OCI-LY1 (cell line): ENCODE measurements at regions not wholly inside any gene's neighbourhood (a gene's known extent, or its start where the extent isn't known, plus 50 kb on each side); places are given as distances from the start of the nearest gene placed in this dataset.

Source experiments
- H2AFZ ChIP-seq: fragments of 200-600 bp; sonication (generic), shearing (Covaris generic); 2 replicates; pipeline ENCODE4 v1.6.0; 2014; ENCODE audit warnings: antibody characterized with exemption, mild to moderate bottlenecking, low read length
- H3F3A ChIP-seq: fragments of 200-600 bp; sonication (generic), shearing (Covaris generic); 2 replicates; pipeline ENCODE4 v1.6.0; 2014; ENCODE audit warnings: mild to moderate bottlenecking, antibody characterized with exemption, low read length, moderate library complexity; ENCODE audit not compliant: insufficient read depth
- H3K27ac ChIP-seq: fragments of 200-600 bp; sonication (generic); 2 replicates; pipeline ENCODE4 v1.5.1; 2014; ENCODE audit warnings: low read length, mixed run types, mild to moderate bottlenecking, low read depth; ENCODE audit not compliant: poor library complexity, severe bottlenecking
- H3K27me3 ChIP-seq: fragments of 200-600 bp; sonication (generic); 2 replicates; pipeline ENCODE4 v1.6.0; 2014; ENCODE audit warnings: antibody characterized with exemption, mild to moderate bottlenecking, low read length, moderate library complexity; ENCODE audit not compliant: insufficient read depth
- H3K36me3 ChIP-seq: fragments of 200-600 bp; sonication (generic); 2 replicates; pipeline ENCODE4 v1.6.1; 2014; ENCODE audit warnings: mild to moderate bottlenecking, antibody characterized with exemption, low read length, moderate library complexity, mixed read lengths; ENCODE audit not compliant: insufficient read depth
- H3K4me1 ChIP-seq: fragments of 200-600 bp; sonication (generic); 2 replicates; pipeline ENCODE4 v1.5.1; 2014; ENCODE audit warnings: mild to moderate bottlenecking, low read length, moderate library complexity; ENCODE audit not compliant: insufficient read depth, severe bottlenecking
- H3K4me2 ChIP-seq: fragments of 200-600 bp; sonication (generic), shearing (Covaris generic); 2 replicates; pipeline ENCODE4 v1.6.1; 2014; ENCODE audit warnings: low read length
- H3K4me3 ChIP-seq: fragments of 200-600 bp; sonication (generic); 2 replicates; pipeline ENCODE4 v1.5.1; 2014; ENCODE audit warnings: low read length, low read depth, mild to moderate bottlenecking, mixed read lengths; ENCODE audit not compliant: poor library complexity, severe bottlenecking
- H3K79me2 ChIP-seq: fragments of 200-600 bp; shearing (Covaris generic); 2 replicates; pipeline ENCODE4 v1.6.1; 2016; ENCODE audit warnings: mixed run types, low read length, mixed read lengths; ENCODE audit not compliant: insufficient read depth
- H3K9ac ChIP-seq: fragments of 200-600 bp; sonication (generic), shearing (Covaris generic); 2 replicates; pipeline ENCODE4 v1.6.1; 2014; ENCODE audit warnings: mild to moderate bottlenecking, low read length, mixed read lengths
- H3K9me2 ChIP-seq: fragments of 200-600 bp; sonication (generic), shearing (Covaris generic); 2 replicates; pipeline ENCODE4 v1.6.1; 2014; ENCODE audit warnings: low read depth, mild to moderate bottlenecking, low read length, mixed read lengths
- H3K9me3 ChIP-seq: fragments of 200-600 bp; shearing (Covaris generic); 2 replicates; pipeline ENCODE4 v1.6.1; 2014; ENCODE audit warnings: low read length, mixed read lengths
- H4K20me1 ChIP-seq: fragments of 200-600 bp; sonication (generic), shearing (Covaris generic); 2 replicates; pipeline ENCODE4 v1.6.0; 2016; ENCODE audit warnings: mild to moderate bottlenecking, low read length; ENCODE audit not compliant: insufficient read depth
- EZH2 ChIP-seq: fragments of 200-600 bp; sonication (generic), shearing (Covaris generic); IDR thresholded peaks from 2 replicates; pipeline ENCODE4 v1.8.0; 2017; ENCODE audit warnings: borderline replicate concordance, mixed run types, mild to moderate bottlenecking, antibody characterized with exemption, low read length, moderate library complexity, mixed read lengths
- TF ChIP-seq, protein P1 (sequence below): fragments of 200-600 bp; sonication (generic), shearing (Covaris generic); IDR thresholded peaks from 2 replicates; pipeline ENCODE4 v1.5.1; 2017; ENCODE audit warnings: mild to moderate bottlenecking, antibody characterized with exemption, low read length, moderate library complexity, mixed read lengths

DNA sequence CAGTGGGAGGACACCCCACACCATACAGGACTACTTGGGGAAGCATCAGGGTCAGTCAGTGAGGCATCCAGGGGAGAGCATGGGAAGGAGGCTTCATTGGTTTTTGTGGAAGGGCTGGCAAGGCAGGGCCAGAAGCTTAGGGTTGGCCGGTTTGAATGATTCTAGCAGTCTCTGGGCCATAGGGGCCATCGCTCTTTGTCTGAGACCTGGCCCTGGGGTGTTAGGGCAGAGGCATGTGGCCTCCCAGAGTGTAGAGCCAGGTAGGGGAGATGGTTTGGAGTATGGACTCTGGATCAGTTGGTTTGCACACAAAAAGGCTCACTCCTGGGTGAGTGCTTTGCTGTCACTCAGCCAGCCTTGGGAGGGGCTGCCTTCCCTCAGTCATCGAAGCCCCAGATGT, 98.5 kb downstream of the GLI2 start:
- Histone ChIP-seq H3K4me3 (no peak overlapping the region), H2AFZ (no peak overlapping the region), H3K9me2 (no peaks in the 10 kb centered on the region), H3K79me2 (no peaks in the 10 kb centered on the region), H3K9me3 (no peaks in the 10 kb centered on the region), H3K4me1 (no peaks in the 10 kb centered on the region), H3K4me2 (no peak overlapping the region), H3K9ac (no peak overlapping the region), H3F3A (no peaks in the 10 kb centered on the region), H3K27ac (no peak overlapping the region), H3K27me3 (no peaks in the 10 kb centered on the region), H4K20me1 (no peaks in the 10 kb centered on the region), H3K36me3 (no peaks in the 10 kb centered on the region)
- no peak for TF ChIP-seq EZH2
- TF ChIP-seq, protein P1, sequence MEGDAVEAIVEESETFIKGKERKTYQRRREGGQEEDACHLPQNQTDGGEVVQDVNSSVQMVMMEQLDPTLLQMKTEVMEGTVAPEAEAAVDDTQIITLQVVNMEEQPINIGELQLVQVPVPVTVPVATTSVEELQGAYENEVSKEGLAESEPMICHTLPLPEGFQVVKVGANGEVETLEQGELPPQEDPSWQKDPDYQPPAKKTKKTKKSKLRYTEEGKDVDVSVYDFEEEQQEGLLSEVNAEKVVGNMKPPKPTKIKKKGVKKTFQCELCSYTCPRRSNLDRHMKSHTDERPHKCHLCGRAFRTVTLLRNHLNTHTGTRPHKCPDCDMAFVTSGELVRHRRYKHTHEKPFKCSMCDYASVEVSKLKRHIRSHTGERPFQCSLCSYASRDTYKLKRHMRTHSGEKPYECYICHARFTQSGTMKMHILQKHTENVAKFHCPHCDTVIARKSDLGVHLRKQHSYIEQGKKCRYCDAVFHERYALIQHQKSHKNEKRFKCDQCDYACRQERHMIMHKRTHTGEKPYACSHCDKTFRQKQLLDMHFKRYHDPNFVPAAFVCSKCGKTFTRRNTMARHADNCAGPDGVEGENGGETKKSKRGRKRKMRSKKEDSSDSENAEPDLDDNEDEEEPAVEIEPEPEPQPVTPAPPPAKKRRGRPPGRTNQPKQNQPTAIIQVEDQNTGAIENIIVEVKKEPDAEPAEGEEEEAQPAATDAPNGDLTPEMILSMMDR, result no peak

- no peaks in the 10 kb centered on the region for H3F3A ChIP-seq
- H3K9me3 ChIP-seq, result no peaks in the 10 kb centered on the region
- H3K4me2 ChIP-seq, result no peak overlapping the region
- TF ChIP-seq EZH2, result no peak
- TF ChIP-seq, protein P1, result no peak
- H3K79me2 ChIP-seq, result no peaks in the 10 kb centered on the region
- H3K9ac ChIP-seq, result no peak overlapping the region
- no peaks in the 10 kb centered on the region for H3K4me1 ChIP-seq
- H3K27ac ChIP-seq, result no peak overlapping the region
- H2AFZ ChIP-seq, result no peak overlapping the region
- no peaks in the 10 kb centered on the region for H3K27me3 ChIP-seq
- H3K9me2 ChIP-seq, result no peaks in the 10 kb centered on the region
- no peaks in the 10 kb centered on the region for H4K20me1 ChIP-seq
- H3K4me3 ChIP-seq, result no peak overlapping the region
- H3K36me3 ChIP-seq, result no peaks in the 10 kb centered on the region
These were observed 100.6 kb downstream of the GLI2 start for GRCh38 chr2:120836281-120836680.

GRCh38 chr2:120840795-120841487, 105.3 kb downstream of the GLI2 start:
- Histone ChIP-seq H3K27ac (no peak overlapping the region), H3F3A (no peaks in the 10 kb centered on the region), H3K4me3 (no peak overlapping the region), H3K9me2 (no peaks in the 10 kb centered on the region), H3K27me3 (no peaks in the 10 kb centered on the region), H3K9ac (no peak overlapping the region), H3K79me2 (no peaks in the 10 kb centered on the region), H4K20me1 (no peaks in the 10 kb centered on the region), H3K4me2 (no peak overlapping the region), H2AFZ (no peak overlapping the region), H3K9me3 (no peaks in the 10 kb centered on the region), H3K4me1 (no peaks in the 10 kb centered on the region), H3K36me3 (no peaks in the 10 kb centered on the region)
- TF ChIP-seq EZH2, result no peak
- TF ChIP-seq, protein P1, result no peak
